ENCODE measurements at regions not wholly inside any gene's neighbourhood (a gene's known extent, or its start where the extent isn't known, plus 50 kb on each side); places are given as distances from the start of the nearest gene placed in this dataset.

DNA sequence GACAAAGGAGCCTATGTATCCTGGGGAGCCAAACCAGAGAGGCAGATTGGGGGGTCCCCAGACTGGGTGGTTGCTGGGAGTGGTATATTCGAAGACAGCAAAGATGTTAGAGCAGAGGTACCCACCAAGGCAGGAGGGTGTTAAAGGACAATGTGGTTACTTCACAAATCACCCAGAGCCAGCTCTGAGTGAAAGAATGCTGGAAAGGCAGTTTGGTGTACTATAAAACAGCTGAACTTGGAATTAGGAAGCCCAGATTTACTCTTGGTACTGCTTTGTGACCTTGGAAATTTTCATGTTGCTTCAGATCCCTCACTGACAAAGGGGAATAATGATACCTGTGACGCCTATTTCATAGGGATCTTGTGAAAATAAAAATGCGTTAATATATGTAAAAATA lies 121.6 kb downstream of the CD164 start:
- Histone ChIP-seq H3K27ac (no peak overlapping the region), H3K9me3 (no peaks in the 10 kb centered on the region), H3K4me3 (no peak overlapping the region), H3K27me3 (no peaks in the 10 kb centered on the region), H3K36me3 (no peaks in the 10 kb centered on the region), H3K4me1 (peaks cover 0 to 15% (median 6%) of the 10 kb centered on the region in 4 donors)
- WGBS (ENCODE audit: insufficient coverage, low coverage, low lambda C conversion rate, missing lambda C conversion rate), result 78% methylated on average over 3 of the region's 3 CpGs
- TF ChIP-seq POLR2A (IDR thresholded peaks at IDR 0.05), result no peak
- TF ChIP-seq CTCF (IDR thresholded peaks at IDR 0.05), result no peak
- no peak for DNase-seq
- intact Hi-C loops (cut with DNase I), result no loop called here
- no peak for ATAC-seq

- ATAC-seq, result no peak
- Histone ChIP-seq H3K4me3 (no peak overlapping the region), H3K9me3 (no peaks in the 10 kb centered on the region), H3K4me1 (peaks cover 0 to 15% (median 6%) of the 10 kb centered on the region in 4 donors), H3K27me3 (no peaks in the 10 kb centered on the region), H3K27ac (no peak overlapping the region), H3K36me3 (no peaks in the 10 kb centered on the region)
- no peak for DNase-seq
- TF ChIP-seq POLR2A (IDR thresholded peaks at IDR 0.05) (no peak), CTCF (IDR thresholded peaks at IDR 0.05) (no peak)
- WGBS (ENCODE audit: insufficient coverage, low coverage, low lambda C conversion rate, missing lambda C conversion rate), result 94% methylated on average over 2 of the region's 2 CpGs
- intact Hi-C loops (cut with DNase I), result no loop called here
Observed at GRCh38 chr6:109260126-109260525, 122.1 kb downstream of the CD164 start.

- no peak for TF ChIP-seq CTCF (IDR thresholded peaks at IDR 0.05)
- TF ChIP-seq POLR2A (IDR thresholded peaks at IDR 0.05), result no peak
- DNase-seq (no peak), ATAC-seq (peak; percentile 51 to 73 (median 66))
- Histone ChIP-seq H3K4me3 (no peak overlapping the region), H3K27ac (peak overlapping the region in 1 of 3 donors; percentile 8), H3K27me3 (no peaks in the 10 kb centered on the region), H3K4me1 (peaks cover 0 to 15% (median 6%) of the 10 kb centered on the region in 4 donors), H3K9me3 (no peaks in the 10 kb centered on the region), H3K36me3 (no peaks in the 10 kb centered on the region)
- intact Hi-C loops (cut with DNase I), result no loop called here
- 31% methylated on average over 2 of the region's 2 CpGs for WGBS (ENCODE audit: insufficient coverage, low coverage, low lambda C conversion rate, missing lambda C conversion rate)
Observed at GRCh38 chr6:109258129-109258528, 124.1 kb downstream of the CD164 start.

DNA sequence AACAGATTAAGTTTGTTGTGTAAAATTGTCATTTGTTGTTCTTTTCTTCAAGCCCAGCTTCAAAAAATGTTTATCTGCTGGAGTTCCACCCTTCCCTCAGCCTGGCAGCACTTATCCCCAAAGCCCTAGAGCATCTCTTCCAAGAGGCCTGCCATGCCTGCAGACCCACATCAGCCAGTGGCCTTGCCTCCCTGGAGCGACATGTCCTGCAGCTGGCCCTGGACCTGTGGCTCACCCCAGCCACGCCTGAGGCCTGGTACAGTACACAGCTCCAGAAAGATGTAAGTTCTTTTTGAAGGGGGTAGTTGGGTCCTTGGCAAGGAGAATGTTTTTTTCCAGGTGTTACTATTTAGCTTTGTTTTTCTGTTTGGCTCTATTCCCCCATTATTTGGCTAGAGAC lies 124.8 kb downstream of the CD164 start:
- H3K27ac ChIP-seq, result no peak overlapping the region
- TF ChIP-seq POLR2A (IDR thresholded peaks at IDR 0.05) (no peak), CTCF (IDR thresholded peaks at IDR 0.05) (no peak)
- no peak overlapping the region for H3K4me3 ChIP-seq
- intact Hi-C loops (cut with DNase I), result no loop called here
- WGBS (ENCODE audit: insufficient coverage, low coverage, low lambda C conversion rate, missing lambda C conversion rate), result no CpG with 5 or more reads among the region's 2 CpGs
- H3K27me3 ChIP-seq, result no peaks in the 10 kb centered on the region
- peaks cover 0 to 21% (median 9%) of the 10 kb centered on the region in 4 donors for H3K4me1 ChIP-seq
- ATAC-seq (peak; percentile 33 to 60 (median 47)), DNase-seq (no peak)
- no peaks in the 10 kb centered on the region for H3K9me3 ChIP-seq
- no peaks in the 10 kb centered on the region for H3K36me3 ChIP-seq
